ENCODE measurements at regions not wholly inside any gene's neighbourhood (a gene's known extent, or its start where the extent isn't known, plus 50 kb on each side); places are given as distances from the start of the nearest gene placed in this dataset.

GRCh38 chr5:16350816-16351215 lies 114.8 kb downstream of the ZNF622 start:
- Mint-ChIP-seq H3K4me1 (ENCODE audit: low read depth) (no peaks in the 10 kb centered on the region), H3K27ac (no peak overlapping the region), H3K36me3 (ENCODE audit: low read depth) (no peaks in the 10 kb centered on the region), H3K27me3 (ENCODE audit: low read depth) (peaks cover 8% of the 10 kb centered on the region), H3K4me3 (no peak overlapping the region), H3K9me3 (no peaks in the 10 kb centered on the region)
- DNase-seq, result no peak
- intact Hi-C loops (cut with micrococcal nuclease), result no loop called here
- CTCF ChIA-PET, result interaction anchor here (0.7 kb wide), 1 partner anchor 16 kb away, joined by 3 read pairs; no protein-coding TSS in a partner anchor

DNA sequence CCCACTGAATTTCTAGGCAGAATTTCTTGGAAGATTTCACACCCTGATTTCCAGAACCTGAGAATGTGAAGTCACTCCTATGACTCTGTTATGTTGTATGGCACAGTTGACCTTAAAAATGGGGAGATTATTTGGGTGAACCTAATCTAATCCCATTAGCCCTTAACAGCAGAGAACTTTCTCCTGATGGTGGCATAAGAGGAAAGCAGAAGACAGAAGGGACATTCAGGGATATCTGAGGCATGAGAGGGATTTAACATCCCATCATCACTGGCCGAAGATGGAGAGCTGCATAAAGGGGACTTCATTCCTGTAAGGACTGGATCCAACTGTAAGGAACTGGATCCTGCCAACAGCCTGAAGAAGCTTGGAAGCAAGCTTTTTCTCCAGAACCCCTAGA lies 119.2 kb downstream of the ZNF622 start:
- no peaks in the 10 kb centered on the region for H3K9me3 Mint-ChIP-seq
- no peaks in the 10 kb centered on the region for H3K36me3 Mint-ChIP-seq (ENCODE audit: low read depth)
- H3K4me3 Mint-ChIP-seq, result no peak overlapping the region
- CTCF ChIA-PET, result no interaction called here
- no peak for DNase-seq
- H3K4me1 Mint-ChIP-seq (ENCODE audit: low read depth), result no peaks in the 10 kb centered on the region
- intact Hi-C loops (cut with micrococcal nuclease), result no loop called here
- no peak overlapping the region for H3K27ac Mint-ChIP-seq
- H3K27me3 Mint-ChIP-seq (ENCODE audit: low read depth), result peaks cover 16% of the 10 kb centered on the region

DNA sequence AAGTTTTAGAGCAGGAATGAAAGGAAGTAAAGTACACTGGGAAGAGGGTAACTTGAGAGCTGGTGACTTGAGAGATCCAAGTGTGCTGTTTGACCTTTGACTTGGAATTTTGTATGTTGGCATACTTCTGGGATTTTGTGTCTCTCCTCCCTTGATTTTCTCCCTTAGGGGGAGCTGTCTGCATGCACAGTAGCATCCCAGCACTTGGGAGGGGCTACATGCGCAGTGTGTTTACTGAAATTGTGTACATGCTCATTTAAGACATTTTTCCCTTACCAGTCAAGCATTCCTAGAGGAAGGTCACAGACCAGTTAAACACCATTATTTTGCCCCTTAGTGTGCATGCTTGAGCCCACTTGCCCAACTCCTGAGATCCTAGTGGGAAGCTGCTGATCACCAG lies 120.1 kb downstream of the ZNF622 start:
- H3K4me1 Mint-ChIP-seq (ENCODE audit: low read depth), result no peaks in the 10 kb centered on the region

DNA sequence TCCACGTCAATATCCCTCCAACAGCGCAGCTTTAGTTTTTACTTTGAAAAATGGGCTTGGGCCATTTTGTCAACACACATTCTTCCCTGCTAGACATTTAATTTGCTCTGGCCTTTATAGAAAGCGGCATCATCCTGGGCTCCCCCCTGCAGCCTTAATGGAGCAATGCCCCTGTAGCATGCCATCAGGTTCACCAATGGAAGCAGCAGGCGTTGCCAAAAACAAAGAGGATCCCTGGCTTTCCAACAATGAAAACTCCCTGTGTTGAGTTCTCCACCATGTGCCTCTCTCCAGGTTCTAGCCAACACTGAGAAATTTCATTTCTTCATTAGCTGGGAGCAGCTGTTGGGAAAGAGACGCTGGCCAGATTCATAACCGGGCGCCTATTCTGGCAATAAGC lies 139.5 kb downstream of the ZNF622 start:
- no peaks in the 10 kb centered on the region for H3K4me1 Mint-ChIP-seq (ENCODE audit: low read depth)
- no peak for DNase-seq
- CTCF ChIA-PET, result interaction anchor here (0.7 kb wide), 1 partner anchor 1743 kb away, joined by 7 read pairs; no protein-coding TSS in a partner anchor
- H3K27ac Mint-ChIP-seq, result no peak overlapping the region
- no peak overlapping the region for H3K4me3 Mint-ChIP-seq
- intact Hi-C loops (cut with micrococcal nuclease), result no loop called here
- H3K27me3 Mint-ChIP-seq (ENCODE audit: low read depth), result peaks cover 15% of the 10 kb centered on the region
- H3K9me3 Mint-ChIP-seq, result no peaks in the 10 kb centered on the region
- H3K36me3 Mint-ChIP-seq (ENCODE audit: low read depth), result no peaks in the 10 kb centered on the region

More for the DNA sequence above, 120.1 kb downstream of the ZNF622 start:
- CTCF ChIA-PET, result no interaction called here
- Mint-ChIP-seq H3K4me3 (no peak overlapping the region), H3K27me3 (ENCODE audit: low read depth) (peaks cover 15% of the 10 kb centered on the region), H3K27ac (no peak overlapping the region), H3K9me3 (no peaks in the 10 kb centered on the region), H3K36me3 (ENCODE audit: low read depth) (no peaks in the 10 kb centered on the region)
- intact Hi-C loops (cut with micrococcal nuclease), result no loop called here
- no peak for DNase-seq

GRCh38 chr5:16321284-16321683 lies 141.7 kb upstream of the MARCHF11 start:
- Mint-ChIP-seq H3K27ac (no peak overlapping the region), H3K36me3 (ENCODE audit: low read depth) (no peaks in the 10 kb centered on the region), H3K4me3 (no peak overlapping the region), H3K27me3 (ENCODE audit: low read depth) (peaks cover 13% of the 10 kb centered on the region), H3K9me3 (peaks cover 2% of the 10 kb centered on the region), H3K4me1 (ENCODE audit: low read depth) (no peaks in the 10 kb centered on the region)
- DNase-seq, result no peak
- CTCF ChIA-PET, result no interaction called here
- intact Hi-C loops (cut with micrococcal nuclease), result no loop called here

GRCh38 chr5:16315501-16315900 lies 135.9 kb upstream of the MARCHF11 start:
- H3K9me3 Mint-ChIP-seq, result peaks cover 1% of the 10 kb centered on the region
- DNase-seq, result no peak
- H3K27me3 Mint-ChIP-seq (ENCODE audit: low read depth), result peaks cover 1% of the 10 kb centered on the region
- no peak overlapping the region for H3K27ac Mint-ChIP-seq
- H3K4me1 Mint-ChIP-seq (ENCODE audit: low read depth), result no peaks in the 10 kb centered on the region
- H3K36me3 Mint-ChIP-seq (ENCODE audit: low read depth), result no peaks in the 10 kb centered on the region
- intact Hi-C loops (cut with micrococcal nuclease), result no loop called here
- CTCF ChIA-PET, result interaction anchor here (1.2 kb wide), 1 partner anchor 140 kb away, joined by 3 read pairs; no protein-coding TSS in a partner anchor
- no peak overlapping the region for H3K4me3 Mint-ChIP-seq

GRCh38 chr5:16313761-16314160 lies 134.2 kb upstream of the MARCHF11 start:
- no peaks in the 10 kb centered on the region for H3K36me3 Mint-ChIP-seq (ENCODE audit: low read depth)
- CTCF ChIA-PET, result no interaction called here
- no peaks in the 10 kb centered on the region for H3K9me3 Mint-ChIP-seq
- intact Hi-C loops (cut with micrococcal nuclease), result no loop called here
- no peak for DNase-seq
- no peak overlapping the region for H3K27ac Mint-ChIP-seq
- no peaks in the 10 kb centered on the region for H3K27me3 Mint-ChIP-seq (ENCODE audit: low read depth)
- H3K4me3 Mint-ChIP-seq, result no peak overlapping the region
- H3K4me1 Mint-ChIP-seq (ENCODE audit: low read depth), result no peaks in the 10 kb centered on the region

GRCh38 chr5:16312785-16313184 lies 133.2 kb upstream of the MARCHF11 start:
- H3K27ac Mint-ChIP-seq, result no peak overlapping the region

GRCh38 chr5:16311666-16312065 lies 132.1 kb upstream of the MARCHF11 start:
- Mint-ChIP-seq H3K27ac (no peak overlapping the region), H3K9me3 (no peaks in the 10 kb centered on the region), H3K4me1 (ENCODE audit: low read depth) (no peaks in the 10 kb centered on the region), H3K36me3 (ENCODE audit: low read depth) (no peaks in the 10 kb centered on the region), H3K27me3 (ENCODE audit: low read depth) (no peaks in the 10 kb centered on the region), H3K4me3 (no peak overlapping the region)
- CTCF ChIA-PET, result no interaction called here
- no peak for DNase-seq
- intact Hi-C loops (cut with micrococcal nuclease), result no loop called here

More at GRCh38 chr5:16312785-16313184, 133.2 kb upstream of the MARCHF11 start:
- intact Hi-C loops (cut with micrococcal nuclease), result no loop called here
- DNase-seq, result no peak
- H3K36me3 Mint-ChIP-seq (ENCODE audit: low read depth), result no peaks in the 10 kb centered on the region
- no peaks in the 10 kb centered on the region for H3K9me3 Mint-ChIP-seq
- no peaks in the 10 kb centered on the region for H3K4me1 Mint-ChIP-seq (ENCODE audit: low read depth)
- no peak overlapping the region for H3K4me3 Mint-ChIP-seq
- CTCF ChIA-PET, result no interaction called here
- H3K27me3 Mint-ChIP-seq (ENCODE audit: low read depth), result no peaks in the 10 kb centered on the region

- DNase-seq, result no peak
- Mint-ChIP-seq H3K4me1 (ENCODE audit: low read depth) (no peaks in the 10 kb centered on the region), H3K9me3 (no peaks in the 10 kb centered on the region), H3K36me3 (ENCODE audit: low read depth) (no peaks in the 10 kb centered on the region), H3K27ac (no peak overlapping the region), H3K4me3 (no peak overlapping the region), H3K27me3 (ENCODE audit: low read depth) (no peaks in the 10 kb centered on the region)
- intact Hi-C loops (cut with micrococcal nuclease), result no loop called here
- CTCF ChIA-PET, result no interaction called here
Measured at GRCh38 chr5:16306812-16307211, 127.2 kb upstream of the MARCHF11 start.

- H3K36me3 Mint-ChIP-seq (ENCODE audit: low read depth), result no peaks in the 10 kb centered on the region
- no peaks in the 10 kb centered on the region for H3K4me1 Mint-ChIP-seq (ENCODE audit: low read depth)
- CTCF ChIA-PET, result no interaction called here
- no peak overlapping the region for H3K4me3 Mint-ChIP-seq
- H3K27ac Mint-ChIP-seq, result no peak overlapping the region
- H3K9me3 Mint-ChIP-seq, result no peaks in the 10 kb centered on the region
- DNase-seq, result no peak
- H3K27me3 Mint-ChIP-seq (ENCODE audit: low read depth), result no peaks in the 10 kb centered on the region
- intact Hi-C loops (cut with micrococcal nuclease), result no loop called here
Measured at GRCh38 chr5:16304846-16305245, 125.3 kb upstream of the MARCHF11 start.

DNA sequence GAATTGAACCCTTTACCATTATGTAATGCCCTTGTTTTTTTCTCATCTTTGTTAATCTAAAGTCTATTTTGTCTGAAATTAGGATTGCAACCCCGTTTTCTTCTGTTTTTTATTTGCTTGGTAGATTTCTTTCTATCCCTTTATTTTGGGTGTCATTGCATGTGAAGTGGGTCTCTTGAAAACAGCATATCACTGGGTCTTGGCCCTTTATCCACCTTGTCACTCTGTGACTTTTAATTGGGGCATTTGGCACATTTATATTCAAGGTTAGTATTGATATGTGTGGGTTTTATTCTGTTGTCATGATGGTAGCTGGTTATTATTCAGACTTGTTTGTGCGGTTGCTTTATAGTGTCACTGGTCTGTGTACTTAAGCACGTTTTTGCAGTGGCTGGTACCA lies 117.4 kb upstream of the MARCHF11 start:
- Mint-ChIP-seq H3K9me3 (peaks cover 16% of the 10 kb centered on the region), H3K4me3 (no peak overlapping the region), H3K36me3 (ENCODE audit: low read depth) (no peaks in the 10 kb centered on the region), H3K27ac (no peak overlapping the region), H3K4me1 (ENCODE audit: low read depth) (no peaks in the 10 kb centered on the region), H3K27me3 (ENCODE audit: low read depth) (peaks cover 6% of the 10 kb centered on the region)
- CTCF ChIA-PET, result interaction anchor here (0.7 kb wide), 1 partner anchor 81 kb away, joined by 3 read pairs; no protein-coding TSS in a partner anchor
- DNase-seq, result no peak
- intact Hi-C loops (cut with micrococcal nuclease), result no loop called here

DNA sequence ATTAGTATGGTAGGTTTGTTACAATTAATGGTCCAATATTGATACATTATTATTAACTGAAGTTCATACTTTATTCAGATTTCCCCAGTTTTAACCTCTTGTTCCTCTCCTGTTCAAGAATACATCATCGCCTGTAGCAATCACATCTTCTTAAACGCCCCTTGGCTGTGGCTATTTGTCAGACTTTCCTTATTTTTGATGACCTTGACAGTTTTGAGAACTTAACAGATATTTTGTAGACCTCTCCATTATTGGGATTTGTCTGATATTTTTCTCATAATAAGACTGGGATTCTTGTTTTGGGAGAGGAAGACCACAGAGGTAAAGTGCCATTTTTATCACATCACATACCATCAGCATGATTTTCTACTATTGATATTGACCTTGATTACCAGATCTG lies 112.3 kb upstream of the MARCHF11 start:
- Mint-ChIP-seq H3K27ac (no peak overlapping the region), H3K9me3 (peaks cover 12% of the 10 kb centered on the region), H3K4me3 (no peak overlapping the region), H3K36me3 (ENCODE audit: low read depth) (no peaks in the 10 kb centered on the region), H3K27me3 (ENCODE audit: low read depth) (peaks cover 3% of the 10 kb centered on the region), H3K4me1 (ENCODE audit: low read depth) (no peaks in the 10 kb centered on the region)
- intact Hi-C loops (cut with micrococcal nuclease), result no loop called here
- no peak for DNase-seq
- CTCF ChIA-PET, result no interaction called here

- peaks cover 7% of the 10 kb centered on the region for H3K9me3 Mint-ChIP-seq
- no peak overlapping the region for H3K27ac Mint-ChIP-seq
- H3K4me3 Mint-ChIP-seq, result no peak overlapping the region
- no peaks in the 10 kb centered on the region for H3K36me3 Mint-ChIP-seq (ENCODE audit: low read depth)
- CTCF ChIA-PET, result no interaction called here
- no peaks in the 10 kb centered on the region for H3K4me1 Mint-ChIP-seq (ENCODE audit: low read depth)
- peaks cover 3% of the 10 kb centered on the region for H3K27me3 Mint-ChIP-seq (ENCODE audit: low read depth)
- no peak for DNase-seq
- intact Hi-C loops (cut with micrococcal nuclease), result no loop called here
Measured at GRCh38 chr5:16291474-16291873, 111.9 kb upstream of the MARCHF11 start.
